Uterus (tissue), 2 donors: ENCODE measurements at regions not wholly inside any gene's neighbourhood (a gene's known extent, or its start where the extent isn't known, plus 50 kb on each side); places are given as distances from the start of the nearest gene placed in this dataset.

Experiments used
- CTCF ChIP-seq, 4 experiments: fragments of 200-600 bp in 2 of 4; fragments of 450-650 bp in 2 of 4; sonication (generic) in 2 of 4; IDR thresholded peaks; one replicate each; pipeline ENCODE4 v1.5.1; 2016 to 2019; ENCODE audit warnings: antibody characterized with exemption in 4 of 4, mild to moderate bottlenecking in 2 of 4, moderate library complexity in 1 of 4
- POLR2A ChIP-seq, 2 donors: fragments of 450-650 bp; IDR thresholded peaks; one replicate each; pipeline ENCODE4 v1.6.1; 2016; ENCODE audit warnings: antibody characterized with exemption in 2 of 2, mild to moderate bottlenecking in 1 of 2, moderate library complexity in 1 of 2

GRCh38 chr12:127607146-127607725 is 659.7 kb upstream of the TMEM132C start:
- TF ChIP-seq POLR2A (IDR thresholded peaks at IDR 0.05) (no peak), CTCF (IDR thresholded peaks at IDR 0.05) (no peak)
